ENCODE measurements at regions not wholly inside any gene's neighbourhood (a gene's known extent, or its start where the extent isn't known, plus 50 kb on each side); places are given as distances from the start of the nearest gene placed in this dataset.

- Histone ChIP-seq H3K27ac (ENCODE audit: low read length) (no peak overlapping the region), H3K27me3 (ENCODE audit: low read length) (no peaks in the 10 kb centered on the region), H3K4me1 (ENCODE audit: insufficient read depth, low read length) (no peaks in the 10 kb centered on the region), H3K9me2 (replicated peaks; ENCODE audit: low read length) (no peaks in the 10 kb centered on the region), H3K79me2 (ENCODE audit: low read length) (no peaks in the 10 kb centered on the region), H3K9ac (ENCODE audit: low read length) (no peak overlapping the region), H4K20me1 (ENCODE audit: low read length) (no peaks in the 10 kb centered on the region), H3F3A (ENCODE audit: low read length, unreplicated experiment) (no peaks in the 10 kb centered on the region), H2AFZ (ENCODE audit: low read length) (no peak overlapping the region), H3K9me3 (ENCODE audit: low read length) (no peaks in the 10 kb centered on the region), H3K4me3 (ENCODE audit: low read length) (no peak overlapping the region), H3K4me2 (ENCODE audit: low read length) (no peak overlapping the region), H3K36me3 (ENCODE audit: low read depth, low read length) (no peaks in the 10 kb centered on the region)
- intact Hi-C loops (cut with micrococcal nuclease), result no loop called here
- no TSS peak for BruUV-seq (replicated peaks)
- TF ChIP-seq EZH2phosphoT487 (IDR thresholded peaks at IDR 0.05; ENCODE audit: borderline replicate concordance, low read length), result no peak
- TF ChIP-seq EZH2 (IDR thresholded peaks at IDR 0.05; ENCODE audit: low read length, unreplicated experiment), result no peak
- TF ChIP-seq, protein P1, sequence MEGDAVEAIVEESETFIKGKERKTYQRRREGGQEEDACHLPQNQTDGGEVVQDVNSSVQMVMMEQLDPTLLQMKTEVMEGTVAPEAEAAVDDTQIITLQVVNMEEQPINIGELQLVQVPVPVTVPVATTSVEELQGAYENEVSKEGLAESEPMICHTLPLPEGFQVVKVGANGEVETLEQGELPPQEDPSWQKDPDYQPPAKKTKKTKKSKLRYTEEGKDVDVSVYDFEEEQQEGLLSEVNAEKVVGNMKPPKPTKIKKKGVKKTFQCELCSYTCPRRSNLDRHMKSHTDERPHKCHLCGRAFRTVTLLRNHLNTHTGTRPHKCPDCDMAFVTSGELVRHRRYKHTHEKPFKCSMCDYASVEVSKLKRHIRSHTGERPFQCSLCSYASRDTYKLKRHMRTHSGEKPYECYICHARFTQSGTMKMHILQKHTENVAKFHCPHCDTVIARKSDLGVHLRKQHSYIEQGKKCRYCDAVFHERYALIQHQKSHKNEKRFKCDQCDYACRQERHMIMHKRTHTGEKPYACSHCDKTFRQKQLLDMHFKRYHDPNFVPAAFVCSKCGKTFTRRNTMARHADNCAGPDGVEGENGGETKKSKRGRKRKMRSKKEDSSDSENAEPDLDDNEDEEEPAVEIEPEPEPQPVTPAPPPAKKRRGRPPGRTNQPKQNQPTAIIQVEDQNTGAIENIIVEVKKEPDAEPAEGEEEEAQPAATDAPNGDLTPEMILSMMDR (conservative IDR thresholded peaks at IDR 0.05; ENCODE audit: low read depth, low read length), result no peak
- ChIA-PET CTCF (no interaction called here), POLR2A (ENCODE audit: unreplicated experiment) (no interaction called here)
- DNase-seq (no peak), ATAC-seq (no peak)
Measured at GRCh38 chr22:47344414-47344813, 582.0 kb downstream of the TBC1D22A start.

DNA sequence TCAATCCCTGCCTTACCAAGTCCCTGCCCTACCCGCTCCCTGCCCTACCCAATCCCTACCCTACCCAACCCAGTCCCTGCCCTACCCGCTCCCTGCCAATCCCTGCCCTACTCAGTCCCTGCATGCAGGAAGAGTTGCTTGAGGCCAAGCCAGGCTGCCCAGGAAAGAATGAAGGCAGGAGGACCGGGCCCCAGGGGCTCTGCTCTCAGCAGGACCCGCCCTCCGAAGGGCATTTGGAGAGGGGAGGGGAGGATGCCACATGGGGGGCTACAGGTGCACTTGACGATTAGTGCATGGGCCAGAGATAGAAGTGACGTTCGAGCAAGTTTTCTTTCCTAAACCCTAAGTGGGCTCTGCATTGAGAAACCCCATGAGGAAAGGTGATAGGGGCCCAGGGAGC, 581.2 kb downstream of the TBC1D22A start:
- no peaks in the 10 kb centered on the region for H3K4me1 ChIP-seq (ENCODE audit: insufficient read depth, low read length)
- DNase-seq (no peak), ATAC-seq (no peak)
- POLR2A ChIA-PET (ENCODE audit: unreplicated experiment), result no interaction called here
- no peak overlapping the region for H3K27ac ChIP-seq (ENCODE audit: low read length)
- H3K9ac ChIP-seq (ENCODE audit: low read length), result no peak overlapping the region
- no peaks in the 10 kb centered on the region for H4K20me1 ChIP-seq (ENCODE audit: low read length)
- no peaks in the 10 kb centered on the region for H3K9me2 ChIP-seq (replicated peaks; ENCODE audit: low read length)
- H3F3A ChIP-seq (ENCODE audit: low read length, unreplicated experiment), result no peaks in the 10 kb centered on the region
- no peak overlapping the region for H3K4me3 ChIP-seq (ENCODE audit: low read length)
- no peaks in the 10 kb centered on the region for H3K79me2 ChIP-seq (ENCODE audit: low read length)
- no peaks in the 10 kb centered on the region for H3K9me3 ChIP-seq (ENCODE audit: low read length)
- BruUV-seq (replicated peaks), result no TSS peak
- intact Hi-C loops (cut with micrococcal nuclease), result no loop called here
- H3K36me3 ChIP-seq (ENCODE audit: low read depth, low read length), result no peaks in the 10 kb centered on the region
- no peaks in the 10 kb centered on the region for H3K27me3 ChIP-seq (ENCODE audit: low read length)
- no peak overlapping the region for H3K4me2 ChIP-seq (ENCODE audit: low read length)
- TF ChIP-seq, protein P1 (conservative IDR thresholded peaks at IDR 0.05; ENCODE audit: low read depth, low read length), result no peak
- TF ChIP-seq EZH2phosphoT487 (IDR thresholded peaks at IDR 0.05; ENCODE audit: borderline replicate concordance, low read length), result no peak
- H2AFZ ChIP-seq (ENCODE audit: low read length), result no peak overlapping the region
- CTCF ChIA-PET, result no interaction called here

- Histone ChIP-seq H2AFZ (ENCODE audit: low read length) (no peak overlapping the region), H3K36me3 (ENCODE audit: low read depth, low read length) (no peaks in the 10 kb centered on the region), H3K79me2 (ENCODE audit: low read length) (no peaks in the 10 kb centered on the region), H3K27ac (ENCODE audit: low read length) (no peak overlapping the region), H3K4me1 (ENCODE audit: insufficient read depth, low read length) (0 out of 2 replicates have a peak, but pooled peaks cover 4% of the 10 kb centered on the region), H3K9me3 (ENCODE audit: low read length) (no peaks in the 10 kb centered on the region), H3K27me3 (ENCODE audit: low read length) (no peaks in the 10 kb centered on the region), H4K20me1 (ENCODE audit: low read length) (no peaks in the 10 kb centered on the region), H3F3A (ENCODE audit: low read length, unreplicated experiment) (no peaks in the 10 kb centered on the region), H3K4me2 (ENCODE audit: low read length) (no peak overlapping the region), H3K9me2 (replicated peaks; ENCODE audit: low read length) (no peaks in the 10 kb centered on the region), H3K4me3 (ENCODE audit: low read length) (no peak overlapping the region), H3K9ac (ENCODE audit: low read length) (no peak overlapping the region)
- intact Hi-C loops (cut with micrococcal nuclease), result no loop called here
- BruUV-seq (replicated peaks), result no TSS peak
- CTCF ChIA-PET, result no interaction called here
- POLR2A ChIA-PET (ENCODE audit: unreplicated experiment), result interaction anchor here (0.6 kb wide), 1 partner anchor 16 kb away, joined by 3 read pairs; no protein-coding TSS in a partner anchor
- no peak for ATAC-seq
- DNase-seq, result no peak
- TF ChIP-seq EZH2 (IDR thresholded peaks at IDR 0.05; ENCODE audit: low read length, unreplicated experiment), result no peak
- no peak for TF ChIP-seq EZH2phosphoT487 (IDR thresholded peaks at IDR 0.05; ENCODE audit: borderline replicate concordance, low read length)
- TF ChIP-seq, protein P1 (conservative IDR thresholded peaks at IDR 0.05; ENCODE audit: low read depth, low read length), result no peak
Measured at GRCh38 chr22:47342446-47342845, 580.0 kb downstream of the TBC1D22A start.

Measured in PC-3 (cell line).